ENCODE measurements at regions not wholly inside any gene's neighbourhood (a gene's known extent, or its start where the extent isn't known, plus 50 kb on each side); places are given as distances from the start of the nearest gene placed in this dataset.

GRCh38 chr1:232425421-232425820 is 204.5 kb downstream of the SIPA1L2 start:
- no peak for TF ChIP-seq CTCF (IDR thresholded peaks at IDR 0.05)
- TF ChIP-seq POLR2AphosphoS5 (IDR thresholded peaks at IDR 0.05; ENCODE audit: insufficient read depth in 1 of 2, low read depth in 1 of 2): no peak
- TF ChIP-seq POLR2A (IDR thresholded peaks at IDR 0.05): no peak

Measured in vagina (tissue), 2 donors.